ENCODE measurements at regions not wholly inside any gene's neighbourhood (a gene's known extent, or its start where the extent isn't known, plus 50 kb on each side); places are given as distances from the start of the nearest gene placed in this dataset.
"Not testable (repeated sequence)": the region's sequence is repeated elsewhere in the genome, so short reads cannot be mapped to it uniquely, and the experiment has no call there.

- Mint-ChIP-seq H3K9me3 (no peaks in the 10 kb centered on the region), H3K36me3 (no peaks in the 10 kb centered on the region), H3K27ac (no peak overlapping the region), H3K4me3 (no peak overlapping the region), H3K4me1 (ENCODE audit: low read depth in 2 of 2) (no peaks in the 10 kb centered on the region), H3K27me3 (no peaks in the 10 kb centered on the region)
- no peak for DNase-seq (ENCODE audit: low spot score)
- no peak for ATAC-seq
Observed at GRCh38 chrX:114065577-114066223, 518.2 kb upstream of the HTR2C start.

- Mint-ChIP-seq H3K4me3 (no peak overlapping the region), H3K27me3 (no peaks in the 10 kb centered on the region), H3K9me3 (no peaks in the 10 kb centered on the region), H3K4me1 (ENCODE audit: low read depth in 2 of 2) (no peaks in the 10 kb centered on the region), H3K27ac (no peak overlapping the region), H3K36me3 (no peaks in the 10 kb centered on the region)
- ATAC-seq (no peak), DNase-seq (ENCODE audit: low spot score) (no peak)
Observed at GRCh38 chrX:114061226-114061625, 522.7 kb upstream of the HTR2C start.

DNA sequence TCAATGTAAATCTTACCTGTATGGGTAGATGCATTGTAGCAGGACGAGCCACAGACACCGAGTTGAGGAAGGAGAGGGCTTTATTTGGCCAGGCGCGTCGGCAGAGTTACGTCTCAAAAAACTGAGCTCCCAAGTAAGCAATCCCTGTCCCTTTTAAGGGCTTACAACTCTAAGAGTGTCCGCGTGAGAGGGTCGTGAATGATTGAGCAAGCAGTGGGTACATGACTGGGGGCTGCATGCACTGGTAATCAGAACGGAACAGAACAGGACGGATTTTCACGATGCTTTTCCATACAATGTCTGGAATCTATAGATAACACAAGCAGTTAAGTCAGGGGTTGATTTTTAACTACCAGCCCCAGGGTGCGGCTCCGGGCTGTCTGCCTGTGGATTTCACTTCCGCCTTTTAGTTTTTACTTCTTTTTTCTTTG is 524.9 kb upstream of the HTR2C start:
- H3K36me3 Mint-ChIP-seq: no peaks in the 10 kb centered on the region
- H3K4me1 Mint-ChIP-seq (ENCODE audit: low read depth in 2 of 2): no peaks in the 10 kb centered on the region
- no peaks in the 10 kb centered on the region for H3K9me3 Mint-ChIP-seq
- DNase-seq (ENCODE audit: low spot score): no peak
- H3K27me3 Mint-ChIP-seq: no peaks in the 10 kb centered on the region
- ATAC-seq: no peak
- H3K4me3 Mint-ChIP-seq: no peak overlapping the region
- no peak overlapping the region for H3K27ac Mint-ChIP-seq

- not testable (repeated sequence) for H3K4me1 Mint-ChIP-seq (ENCODE audit: low read depth in 2 of 2); H3K27ac Mint-ChIP-seq; H3K4me3 Mint-ChIP-seq; H3K9me3 Mint-ChIP-seq; ATAC-seq; H3K27me3 Mint-ChIP-seq; H3K36me3 Mint-ChIP-seq; DNase-seq (ENCODE audit: low spot score)
Observed at GRCh38 chrX:114057422-114057821, 526.5 kb upstream of the HTR2C start.

- H3K9me3 Mint-ChIP-seq: no peaks in the 10 kb centered on the region
- no peak overlapping the region for H3K27ac Mint-ChIP-seq
- H3K36me3 Mint-ChIP-seq: no peaks in the 10 kb centered on the region
- no peaks in the 10 kb centered on the region for H3K27me3 Mint-ChIP-seq
- no peak overlapping the region for H3K4me3 Mint-ChIP-seq
- DNase-seq (ENCODE audit: low spot score) (no peak), ATAC-seq (no peak)
- H3K4me1 Mint-ChIP-seq (ENCODE audit: low read depth in 2 of 2): no peaks in the 10 kb centered on the region
Observed at GRCh38 chrX:114051667-114052315, 532.1 kb upstream of the HTR2C start.

DNA sequence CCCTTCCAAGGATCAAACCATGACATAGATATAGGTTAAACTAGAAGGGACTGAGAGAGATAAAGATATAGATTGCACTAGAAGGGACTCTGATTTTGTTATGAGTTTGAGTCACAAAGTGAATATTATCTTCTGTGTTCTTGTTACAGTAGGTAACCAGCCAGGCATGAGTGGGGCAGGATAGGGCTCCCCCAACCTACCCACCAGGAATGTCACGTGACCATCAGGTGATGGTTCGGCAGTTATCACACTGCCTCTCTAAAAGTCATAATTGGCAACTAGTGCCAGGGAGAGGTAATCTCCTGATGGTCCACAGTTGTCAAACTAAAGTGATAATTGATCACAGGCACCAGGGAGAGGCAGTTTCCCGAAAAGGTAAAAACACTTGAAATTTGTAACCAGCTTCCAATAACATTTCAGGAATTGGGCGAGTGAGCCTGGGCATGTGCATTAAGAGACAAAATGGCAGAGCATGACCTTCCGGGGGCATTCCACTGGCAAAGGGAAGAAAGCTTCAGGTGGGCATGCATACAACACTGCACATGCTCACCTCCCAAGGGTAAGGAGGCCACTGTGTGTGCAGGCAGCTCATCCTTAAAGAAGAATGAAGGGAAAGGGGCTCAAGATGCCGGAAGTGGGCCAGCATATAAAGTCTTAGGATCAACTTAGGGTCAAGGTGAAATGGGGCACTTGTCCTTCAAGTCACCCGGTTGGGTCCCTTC is 533.6 kb upstream of the HTR2C start:
- Mint-ChIP-seq H3K27me3 (no peaks in the 10 kb centered on the region), H3K4me1 (ENCODE audit: low read depth in 2 of 2) (no peaks in the 10 kb centered on the region), H3K4me3 (no peak overlapping the region), H3K27ac (no peak overlapping the region), H3K36me3 (no peaks in the 10 kb centered on the region), H3K9me3 (no peaks in the 10 kb centered on the region)
- no peak for ATAC-seq
- no peak for DNase-seq (ENCODE audit: low spot score)

GRCh38 chrX:114049063-114049462 is 534.8 kb upstream of the HTR2C start:
- no peaks in the 10 kb centered on the region for H3K36me3 Mint-ChIP-seq
- no peak for ATAC-seq

DNA sequence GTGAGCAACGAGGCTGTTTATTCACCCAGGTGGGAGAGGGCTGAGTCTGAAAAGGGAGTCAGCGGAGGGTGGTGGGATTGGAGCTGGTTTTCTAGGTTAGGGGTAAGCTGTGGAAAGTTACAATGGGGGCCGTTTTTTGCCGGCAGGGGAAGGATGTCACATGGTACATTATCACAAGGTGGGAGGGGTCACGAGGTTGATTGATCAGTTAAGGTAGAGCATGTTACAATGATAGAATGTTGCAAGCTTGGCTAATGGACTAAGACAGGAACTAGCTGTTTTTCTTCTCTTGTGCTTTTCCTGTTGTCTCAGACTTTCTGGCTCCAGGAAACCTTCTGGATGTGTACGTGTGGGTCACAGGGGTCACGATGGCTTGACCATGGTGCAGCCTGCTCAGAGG is 536.3 kb upstream of the HTR2C start:
- no peaks in the 10 kb centered on the region for H3K4me1 Mint-ChIP-seq (ENCODE audit: low read depth in 2 of 2)
- no peak overlapping the region for H3K4me3 Mint-ChIP-seq
- ATAC-seq (no peak), DNase-seq (ENCODE audit: low spot score) (no peak)
- H3K36me3 Mint-ChIP-seq: no peaks in the 10 kb centered on the region
- no peak overlapping the region for H3K27ac Mint-ChIP-seq
- no peaks in the 10 kb centered on the region for H3K9me3 Mint-ChIP-seq
- no peaks in the 10 kb centered on the region for H3K27me3 Mint-ChIP-seq

More at GRCh38 chrX:114049063-114049462, 534.8 kb upstream of the HTR2C start:
- no peaks in the 10 kb centered on the region for H3K27me3 Mint-ChIP-seq
- no peaks in the 10 kb centered on the region for H3K9me3 Mint-ChIP-seq
- no peak for DNase-seq (ENCODE audit: low spot score)
- no peaks in the 10 kb centered on the region for H3K4me1 Mint-ChIP-seq (ENCODE audit: low read depth in 2 of 2)
- H3K27ac Mint-ChIP-seq: no peak overlapping the region
- H3K4me3 Mint-ChIP-seq: no peak overlapping the region

DNA sequence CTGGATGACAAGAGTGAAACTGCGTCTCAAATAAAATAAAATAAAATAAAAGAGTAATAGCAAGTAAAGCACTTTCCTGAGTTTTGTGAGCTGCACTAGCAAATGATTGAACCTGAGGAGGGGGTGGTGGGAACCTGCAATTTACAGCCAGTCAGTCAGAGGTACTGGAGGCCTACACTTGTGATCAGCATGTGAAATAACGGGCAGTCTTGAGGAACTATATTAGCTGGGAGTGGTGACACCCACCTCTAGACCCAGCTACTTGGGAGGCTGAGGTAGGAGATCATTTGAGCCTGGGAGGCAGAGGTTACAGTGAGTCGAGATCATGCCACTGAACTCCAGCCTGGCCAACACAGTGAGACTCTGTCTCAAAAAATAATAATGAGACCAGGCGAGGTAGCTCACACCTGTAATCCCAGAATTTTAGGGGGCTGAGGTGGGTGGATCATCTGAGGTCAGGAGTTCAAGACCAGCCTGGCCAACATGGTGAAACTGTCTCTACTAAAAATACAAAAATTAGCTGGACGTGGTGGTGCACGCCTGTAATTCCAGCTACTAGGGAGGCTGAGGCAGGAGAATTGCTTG is 537.1 kb upstream of the HTR2C start:
- no peaks in the 10 kb centered on the region for H3K9me3 Mint-ChIP-seq
- ATAC-seq (no peak), DNase-seq (ENCODE audit: low spot score) (no peak)
- H3K4me1 Mint-ChIP-seq (ENCODE audit: low read depth in 2 of 2): no peaks in the 10 kb centered on the region
- no peak overlapping the region for H3K27ac Mint-ChIP-seq
- no peak overlapping the region for H3K4me3 Mint-ChIP-seq
- no peaks in the 10 kb centered on the region for H3K27me3 Mint-ChIP-seq
- H3K36me3 Mint-ChIP-seq: no peaks in the 10 kb centered on the region

DNA sequence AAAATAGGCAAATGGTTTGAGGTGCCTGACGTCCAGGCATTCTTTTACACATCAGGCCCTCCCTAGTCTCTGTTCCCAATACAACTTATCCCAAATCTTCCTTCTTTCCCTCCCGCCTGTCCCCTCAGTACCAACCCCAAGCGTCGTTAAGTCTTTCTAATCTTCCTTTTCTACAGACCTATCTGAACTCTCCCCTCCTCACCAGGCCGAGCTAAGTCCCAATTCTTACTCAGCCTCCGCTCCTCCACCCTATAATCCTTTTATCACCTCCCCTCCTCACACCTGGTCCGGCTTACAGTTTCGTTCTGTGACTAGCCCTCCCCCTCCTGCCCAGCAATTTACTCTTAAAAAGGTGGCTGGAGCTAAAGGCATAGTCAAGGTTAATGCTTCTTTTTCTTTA is 542.4 kb upstream of the HTR2C start:
- not testable (repeated sequence) for H3K4me3 Mint-ChIP-seq; H3K27me3 Mint-ChIP-seq; H3K4me1 Mint-ChIP-seq (ENCODE audit: low read depth in 2 of 2); DNase-seq (ENCODE audit: low spot score); H3K9me3 Mint-ChIP-seq; H3K27ac Mint-ChIP-seq; ATAC-seq; H3K36me3 Mint-ChIP-seq

DNA sequence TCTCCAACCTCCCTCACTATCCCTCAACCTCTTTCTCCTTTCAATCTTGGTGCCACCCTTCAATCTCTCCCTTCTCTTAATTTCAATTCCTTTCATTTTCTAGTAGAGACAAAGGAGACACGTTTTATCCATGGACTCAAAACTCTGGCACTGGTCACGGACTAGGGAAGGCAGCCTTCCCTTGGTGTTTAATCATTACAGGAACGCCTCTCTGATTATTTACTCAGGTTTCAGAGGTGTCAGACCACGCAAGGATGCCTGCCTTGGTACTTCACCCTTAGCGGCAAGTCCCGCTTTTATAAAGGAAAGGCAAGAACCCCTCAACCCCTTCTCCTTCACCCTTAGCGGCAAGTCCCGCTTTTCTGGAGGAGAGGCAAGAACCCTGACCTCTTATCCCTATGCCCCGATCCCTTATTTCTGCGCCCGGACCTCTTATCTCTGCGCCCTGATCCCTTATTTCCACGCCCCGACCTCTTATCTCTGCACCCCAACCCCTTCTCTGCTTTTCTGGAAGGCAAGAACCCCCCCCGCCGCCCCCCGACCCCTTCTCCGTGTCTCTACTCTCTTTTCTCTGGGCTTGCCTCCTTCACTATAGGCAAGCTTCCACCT is 543.1 kb upstream of the HTR2C start:
- H3K9me3 Mint-ChIP-seq; DNase-seq (ENCODE audit: low spot score); H3K27ac Mint-ChIP-seq; H3K4me1 Mint-ChIP-seq (ENCODE audit: low read depth in 2 of 2); H3K27me3 Mint-ChIP-seq; ATAC-seq; H3K4me3 Mint-ChIP-seq; H3K36me3 Mint-ChIP-seq: not testable (repeated sequence)

DNA sequence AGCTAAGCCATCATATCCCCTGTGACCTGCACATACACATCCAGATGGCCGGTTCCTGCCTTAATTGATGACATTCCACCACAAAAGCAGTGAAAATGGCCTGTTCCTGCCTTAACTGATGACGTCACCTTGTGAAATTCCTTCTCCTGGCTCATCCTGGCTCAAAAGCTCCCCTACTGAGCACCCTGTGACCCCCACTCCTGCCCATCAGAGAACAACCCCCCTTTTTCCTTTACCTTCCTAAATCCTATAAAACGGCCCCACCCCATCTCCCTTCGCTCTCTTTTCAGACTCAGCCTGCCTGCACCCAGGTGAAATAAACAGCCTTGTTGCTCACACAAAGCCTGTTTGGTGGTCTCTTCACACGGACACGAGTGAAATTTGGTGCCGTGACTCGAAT is 543.8 kb upstream of the HTR2C start:
- H3K27me3 Mint-ChIP-seq; DNase-seq (ENCODE audit: low spot score); H3K9me3 Mint-ChIP-seq; H3K4me1 Mint-ChIP-seq (ENCODE audit: low read depth in 2 of 2); H3K27ac Mint-ChIP-seq; H3K4me3 Mint-ChIP-seq; H3K36me3 Mint-ChIP-seq; ATAC-seq: not testable (repeated sequence)

- Mint-ChIP-seq H3K36me3 (no peaks in the 10 kb centered on the region), H3K9me3 (no peaks in the 10 kb centered on the region), H3K4me3 (no peak overlapping the region), H3K27me3 (peaks cover 0 to 3% of the 10 kb centered on the region in 2 donors), H3K27ac (no peak overlapping the region), H3K4me1 (ENCODE audit: low read depth in 2 of 2) (no peaks in the 10 kb centered on the region)
- ATAC-seq: no peak
- no peak for DNase-seq (ENCODE audit: low spot score)
Observed at GRCh38 chrX:114038358-114038757, 545.5 kb upstream of the HTR2C start.

DNA sequence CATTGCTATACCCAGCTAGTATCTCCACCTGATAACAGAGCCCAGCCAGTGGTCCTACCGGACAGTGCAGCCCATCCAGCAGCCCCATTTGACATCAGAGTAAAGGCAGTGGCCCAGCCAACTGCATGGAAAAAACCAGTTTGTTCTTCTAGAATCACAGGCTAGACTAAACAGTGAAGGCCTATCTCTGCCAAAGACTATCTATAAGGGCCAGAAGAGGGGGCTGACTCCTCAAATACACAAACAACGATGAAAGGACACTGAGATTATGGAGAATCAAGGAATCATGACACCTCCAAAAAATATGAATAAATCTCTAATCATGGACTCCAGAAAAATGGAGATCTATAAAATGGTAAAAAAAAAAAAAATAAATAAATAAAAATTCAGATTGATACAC is 546.4 kb upstream of the HTR2C start:
- Mint-ChIP-seq H3K9me3 (no peaks in the 10 kb centered on the region), H3K4me1 (ENCODE audit: low read depth in 2 of 2) (no peaks in the 10 kb centered on the region), H3K27me3 (peaks cover 0 to 3% of the 10 kb centered on the region in 2 donors), H3K4me3 (no peak overlapping the region), H3K27ac (no peak overlapping the region), H3K36me3 (no peaks in the 10 kb centered on the region)
- ATAC-seq (no peak), DNase-seq (ENCODE audit: low spot score) (no peak)

Measured in natural killer cell treated with Interleukin-12 subunit alpha and Interleukin-12 subunit beta and Interleukin-15 and Interleukin-18, amount 100 ng/mL, for 72 hours (primary cell).